T47D (cell line): ENCODE measurements at regions not wholly inside any gene's neighbourhood (a gene's known extent, or its start where the extent isn't known, plus 50 kb on each side); places are given as distances from the start of the nearest gene placed in this dataset.
A peak's percentile ranks its signal among the peaks of the same experiment; 100 is the strongest.
"Not testable (repeated sequence)": the region's sequence is repeated elsewhere in the genome, so short reads cannot be mapped to it uniquely, and the experiment has no call there.

Source experiments
- DNase-seq, 2 experiments: peaks; one replicate each; pipeline versions ENCODE4 v3.0.0 to v3.0.0-alpha.2; 2011 to 2012; ENCODE audit warnings: low read depth in 1 of 2, low spot score in 1 of 2
- JUND ChIP-seq: IDR thresholded peaks from 2 replicates; pipeline ENCODE4 v1.6.1; 2012; ENCODE audit warnings: low read depth
- in situ Hi-C: cut with HindIII; loops from 2 replicates; pipeline ENCODE4 v1.10.0; 2016; ENCODE audit warnings: low sequenced_read_pairs, low pct_unique_long_range_greater_than_20kb

GRCh38 chr3:8170971-8171508 is 330.6 kb upstream of the LMCD1 start:
- DNase-seq = no peak
- no peak for TF ChIP-seq JUND
- in situ Hi-C loops = no loop called here

DNA sequence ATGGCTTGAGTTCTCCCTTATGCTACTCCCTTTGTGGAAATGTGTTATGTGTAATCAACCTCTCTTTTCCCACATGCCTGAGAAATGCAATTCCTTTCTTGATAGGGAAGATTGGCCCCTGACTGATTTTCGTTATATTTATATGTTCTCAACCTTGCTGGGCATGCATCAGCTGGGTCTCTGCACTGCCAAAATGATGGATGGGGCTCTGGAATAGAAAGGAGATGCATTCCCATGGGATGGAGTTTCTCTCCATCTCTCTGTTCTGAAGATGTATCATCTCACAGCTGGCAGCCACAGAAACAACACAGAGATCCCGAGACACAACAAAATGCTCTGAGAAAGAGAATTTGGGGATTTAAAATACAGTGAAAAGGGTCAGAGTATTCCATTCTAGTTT is 327.7 kb upstream of the LMCD1 start:
- no peak for DNase-seq
- TF ChIP-seq JUND = no peak
- in situ Hi-C loops = no loop called here

DNA sequence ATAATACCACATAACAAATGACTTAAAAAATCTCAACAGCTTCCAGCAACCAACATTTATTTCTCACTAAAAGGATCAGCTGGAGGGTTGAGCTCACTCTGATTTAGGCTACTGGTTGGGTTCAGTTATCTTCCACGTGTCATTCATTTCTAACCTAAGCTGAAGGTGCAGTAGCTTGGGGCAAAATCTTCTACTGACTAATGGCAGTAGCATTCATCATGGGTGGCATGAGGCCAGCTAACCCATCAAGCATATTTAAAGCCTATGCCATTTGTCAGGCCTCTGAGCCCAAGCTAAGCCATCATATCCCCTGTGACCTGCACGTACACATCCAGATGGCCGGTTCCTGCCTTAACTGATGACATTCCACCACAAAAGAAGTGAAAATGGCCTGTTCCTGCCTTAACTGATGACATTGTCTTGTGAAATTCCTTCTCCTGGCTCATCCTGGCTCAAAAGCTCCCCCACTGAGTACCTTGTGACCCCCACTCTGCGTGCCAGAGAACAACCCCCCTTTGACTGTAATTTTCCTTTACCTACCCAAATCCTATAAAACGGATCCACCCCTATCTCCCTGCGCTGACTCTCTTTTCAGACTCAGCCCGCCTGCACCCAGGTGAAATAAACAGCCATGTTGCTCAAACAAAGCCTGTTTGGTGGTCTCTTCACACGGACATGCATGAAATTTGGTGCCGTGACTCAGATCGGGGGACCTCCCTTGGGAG is 324.7 kb upstream of the LMCD1 start:
- DNase-seq = peak in 1 of 2 experiments; percentile 29
- in situ Hi-C loops = not testable (repeated sequence)

DNA sequence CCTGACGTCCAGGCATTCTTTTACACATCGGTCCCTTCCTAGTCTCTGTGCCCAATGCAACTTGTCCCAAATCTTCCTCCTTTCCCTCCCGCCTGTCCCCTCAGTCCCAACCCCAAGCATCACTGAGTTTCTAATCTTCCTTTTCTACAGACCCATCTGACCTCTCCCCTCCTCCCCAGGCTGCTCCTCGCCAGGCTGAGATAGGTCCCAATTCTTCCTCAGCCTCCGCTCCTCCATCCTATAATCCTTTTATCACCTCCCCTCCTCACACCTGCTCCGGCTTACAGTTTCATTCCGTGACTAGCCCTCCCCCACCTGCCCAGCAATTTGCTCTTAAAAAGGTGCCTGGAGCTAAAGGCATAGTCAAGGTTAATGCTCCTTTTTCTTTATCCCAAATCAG is 323.1 kb upstream of the LMCD1 start:
- DNase-seq, in situ Hi-C loops: not testable (repeated sequence)

- in situ Hi-C loops = no loop called here
- no peak for TF ChIP-seq JUND
- no peak for DNase-seq
Measured at GRCh38 chr3:8182904-8183303, 318.7 kb upstream of the LMCD1 start.

GRCh38 chr3:8183627-8184026 is 318.0 kb upstream of the LMCD1 start:
- in situ Hi-C loops = no loop called here
- no peak for DNase-seq

GRCh38 chr3:8186213-8186612 is 315.4 kb upstream of the LMCD1 start:
- in situ Hi-C loops = no loop called here
- DNase-seq = no peak
- TF ChIP-seq JUND = no peak

More at GRCh38 chr3:8183627-8184026, 318.0 kb upstream of the LMCD1 start:
- no peak for TF ChIP-seq JUND

- no peak for DNase-seq
- no peak for TF ChIP-seq JUND
- in situ Hi-C loops = no loop called here
Measured at GRCh38 chr3:8187996-8188395, 313.6 kb upstream of the LMCD1 start.

DNA sequence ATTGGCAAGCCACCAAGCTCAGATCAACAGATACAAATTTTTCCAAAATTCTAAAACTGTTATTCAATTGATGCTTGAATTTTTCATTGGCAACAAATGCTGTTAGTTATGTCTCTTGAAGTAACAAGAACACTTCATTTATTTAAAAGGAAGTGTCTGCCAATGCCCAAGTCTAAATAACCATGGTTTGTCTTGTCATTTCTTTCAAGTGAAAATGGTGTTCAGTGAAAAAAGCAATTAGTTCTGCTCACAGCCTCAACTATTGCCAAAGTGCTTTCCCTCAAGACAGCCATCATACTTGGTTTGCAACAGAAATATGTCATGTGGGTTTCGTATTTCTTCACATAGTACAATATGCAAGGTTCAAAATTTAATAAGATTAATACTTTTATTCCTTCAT is 312.6 kb upstream of the LMCD1 start:
- no peak for DNase-seq
- in situ Hi-C loops = no loop called here
- TF ChIP-seq JUND = no peak

DNA sequence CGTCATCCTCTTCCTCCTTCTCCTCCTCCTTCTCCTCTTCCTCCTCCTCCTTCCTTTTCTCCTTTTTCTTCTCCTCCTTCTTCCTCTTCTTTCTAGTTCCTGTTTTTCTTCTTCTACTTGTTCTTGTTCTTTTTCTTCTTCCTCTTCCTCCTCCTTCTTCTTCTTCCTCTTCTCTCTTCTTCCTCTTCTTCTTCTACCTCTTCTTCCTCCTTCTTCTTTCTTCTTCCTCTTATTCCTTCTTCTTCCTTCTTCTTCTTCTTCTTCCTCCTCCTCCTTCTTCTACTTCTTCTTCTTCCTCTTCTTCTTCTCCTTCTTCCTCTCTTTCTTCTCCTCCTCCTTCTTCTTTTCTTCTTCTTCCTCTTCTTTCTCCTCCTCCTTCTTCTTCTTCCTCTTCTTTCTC is 310.2 kb upstream of the LMCD1 start:
- in situ Hi-C loops = no loop called here
- no peak for DNase-seq
- TF ChIP-seq JUND = no peak

GRCh38 chr3:8197384-8197783 is 304.2 kb upstream of the LMCD1 start:
- no peak for TF ChIP-seq JUND
- DNase-seq = no peak
- in situ Hi-C loops = no loop called here

DNA sequence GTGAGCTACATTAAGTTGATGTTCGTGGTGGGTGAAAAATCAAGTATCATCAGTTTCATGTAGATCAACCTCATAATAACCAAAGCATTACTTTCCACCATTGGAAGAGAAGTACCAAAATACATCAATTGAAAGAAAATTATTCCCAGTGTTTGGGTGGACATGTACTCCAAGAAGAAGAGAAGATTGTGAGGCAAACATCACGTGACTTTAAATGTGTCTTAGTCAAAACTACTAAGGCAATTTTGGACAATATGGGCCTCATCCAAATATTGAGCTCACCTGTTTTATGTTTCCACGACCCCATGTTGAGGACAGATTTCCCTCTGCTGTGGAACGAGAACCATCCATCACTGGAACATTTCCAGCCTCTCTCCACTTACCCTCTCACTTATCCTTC is 303.0 kb upstream of the LMCD1 start:
- in situ Hi-C loops = no loop called here
- no peak for TF ChIP-seq JUND
- DNase-seq = no peak

DNA sequence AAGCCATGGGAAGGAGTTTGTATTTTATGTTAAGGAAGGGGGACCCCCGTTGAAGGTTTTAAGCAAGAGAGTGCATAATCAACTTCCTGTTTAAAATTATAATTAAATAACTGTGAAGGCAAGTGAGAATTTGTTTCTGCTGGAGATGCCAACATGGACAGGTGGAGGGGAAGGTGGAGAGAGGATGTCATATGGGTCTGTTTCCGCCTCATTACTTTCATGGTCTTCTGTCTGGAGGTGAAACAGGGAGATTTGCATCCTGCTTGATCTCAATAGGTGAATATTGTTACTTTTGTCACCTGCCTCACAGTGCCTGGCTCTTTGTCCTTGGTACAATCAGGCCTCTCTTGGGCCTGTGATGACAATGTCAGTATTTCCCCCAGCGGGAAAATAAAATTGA is 300.6 kb upstream of the LMCD1 start:
- TF ChIP-seq JUND = no peak
- DNase-seq = no peak
- in situ Hi-C loops = no loop called here

GRCh38 chr3:8201886-8202285 is 299.7 kb upstream of the LMCD1 start:
- no peak for DNase-seq
- in situ Hi-C loops = no loop called here
- TF ChIP-seq JUND = no peak
